ENCODE measurements at regions not wholly inside any gene's neighbourhood (a gene's known extent, or its start where the extent isn't known, plus 50 kb on each side); places are given as distances from the start of the nearest gene placed in this dataset.

DNA sequence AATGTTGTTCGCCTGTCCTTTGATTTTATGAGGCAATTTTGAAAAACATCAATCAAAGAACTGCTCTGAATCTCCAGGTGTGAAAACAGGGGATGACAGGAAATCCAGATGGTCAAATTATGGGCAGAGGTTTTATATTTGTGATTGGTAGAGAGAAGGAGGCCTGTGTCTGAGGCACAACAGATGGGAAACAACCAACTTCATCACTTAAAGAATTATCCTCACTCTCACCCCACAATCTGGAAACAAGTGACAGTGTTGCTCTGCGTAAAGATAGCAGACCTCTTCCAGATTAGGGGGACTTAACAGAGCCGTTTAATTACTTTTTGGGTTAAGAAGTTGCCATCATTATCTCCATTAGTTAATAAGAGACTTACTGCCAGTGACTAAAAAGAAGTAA, 64.1 kb upstream of the EGLN3 start:
- TF ChIP-seq CEBPB (IDR thresholded peaks at IDR 0.05; ENCODE audit: low read depth), result no peak
- TF ChIP-seq, protein P1, sequence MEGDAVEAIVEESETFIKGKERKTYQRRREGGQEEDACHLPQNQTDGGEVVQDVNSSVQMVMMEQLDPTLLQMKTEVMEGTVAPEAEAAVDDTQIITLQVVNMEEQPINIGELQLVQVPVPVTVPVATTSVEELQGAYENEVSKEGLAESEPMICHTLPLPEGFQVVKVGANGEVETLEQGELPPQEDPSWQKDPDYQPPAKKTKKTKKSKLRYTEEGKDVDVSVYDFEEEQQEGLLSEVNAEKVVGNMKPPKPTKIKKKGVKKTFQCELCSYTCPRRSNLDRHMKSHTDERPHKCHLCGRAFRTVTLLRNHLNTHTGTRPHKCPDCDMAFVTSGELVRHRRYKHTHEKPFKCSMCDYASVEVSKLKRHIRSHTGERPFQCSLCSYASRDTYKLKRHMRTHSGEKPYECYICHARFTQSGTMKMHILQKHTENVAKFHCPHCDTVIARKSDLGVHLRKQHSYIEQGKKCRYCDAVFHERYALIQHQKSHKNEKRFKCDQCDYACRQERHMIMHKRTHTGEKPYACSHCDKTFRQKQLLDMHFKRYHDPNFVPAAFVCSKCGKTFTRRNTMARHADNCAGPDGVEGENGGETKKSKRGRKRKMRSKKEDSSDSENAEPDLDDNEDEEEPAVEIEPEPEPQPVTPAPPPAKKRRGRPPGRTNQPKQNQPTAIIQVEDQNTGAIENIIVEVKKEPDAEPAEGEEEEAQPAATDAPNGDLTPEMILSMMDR (IDR thresholded peaks at IDR 0.05 in 2 of 3, conservative IDR thresholded peaks at IDR 0.05 in 1 of 3; ENCODE audit: borderline replicate concordance in 1 of 3, insufficient read depth in 1 of 3, low read depth in 2 of 3, low read length in 2 of 3), result no peak
- no peak for TF ChIP-seq POLR2AphosphoS5 (IDR thresholded peaks at IDR 0.05; ENCODE audit: low read depth, low read length)
- no peak for TF ChIP-seq EZH2 (IDR thresholded peaks at IDR 0.05)
- TF ChIP-seq, protein P2, sequence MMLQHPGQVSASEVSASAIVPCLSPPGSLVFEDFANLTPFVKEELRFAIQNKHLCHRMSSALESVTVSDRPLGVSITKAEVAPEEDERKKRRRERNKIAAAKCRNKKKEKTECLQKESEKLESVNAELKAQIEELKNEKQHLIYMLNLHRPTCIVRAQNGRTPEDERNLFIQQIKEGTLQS (IDR thresholded peaks at IDR 0.05), result no peak
- TF ChIP-seq EZH2phosphoT487 (IDR thresholded peaks at IDR 0.05; ENCODE audit: borderline replicate concordance), result no peak
- TF ChIP-seq, protein P3, sequence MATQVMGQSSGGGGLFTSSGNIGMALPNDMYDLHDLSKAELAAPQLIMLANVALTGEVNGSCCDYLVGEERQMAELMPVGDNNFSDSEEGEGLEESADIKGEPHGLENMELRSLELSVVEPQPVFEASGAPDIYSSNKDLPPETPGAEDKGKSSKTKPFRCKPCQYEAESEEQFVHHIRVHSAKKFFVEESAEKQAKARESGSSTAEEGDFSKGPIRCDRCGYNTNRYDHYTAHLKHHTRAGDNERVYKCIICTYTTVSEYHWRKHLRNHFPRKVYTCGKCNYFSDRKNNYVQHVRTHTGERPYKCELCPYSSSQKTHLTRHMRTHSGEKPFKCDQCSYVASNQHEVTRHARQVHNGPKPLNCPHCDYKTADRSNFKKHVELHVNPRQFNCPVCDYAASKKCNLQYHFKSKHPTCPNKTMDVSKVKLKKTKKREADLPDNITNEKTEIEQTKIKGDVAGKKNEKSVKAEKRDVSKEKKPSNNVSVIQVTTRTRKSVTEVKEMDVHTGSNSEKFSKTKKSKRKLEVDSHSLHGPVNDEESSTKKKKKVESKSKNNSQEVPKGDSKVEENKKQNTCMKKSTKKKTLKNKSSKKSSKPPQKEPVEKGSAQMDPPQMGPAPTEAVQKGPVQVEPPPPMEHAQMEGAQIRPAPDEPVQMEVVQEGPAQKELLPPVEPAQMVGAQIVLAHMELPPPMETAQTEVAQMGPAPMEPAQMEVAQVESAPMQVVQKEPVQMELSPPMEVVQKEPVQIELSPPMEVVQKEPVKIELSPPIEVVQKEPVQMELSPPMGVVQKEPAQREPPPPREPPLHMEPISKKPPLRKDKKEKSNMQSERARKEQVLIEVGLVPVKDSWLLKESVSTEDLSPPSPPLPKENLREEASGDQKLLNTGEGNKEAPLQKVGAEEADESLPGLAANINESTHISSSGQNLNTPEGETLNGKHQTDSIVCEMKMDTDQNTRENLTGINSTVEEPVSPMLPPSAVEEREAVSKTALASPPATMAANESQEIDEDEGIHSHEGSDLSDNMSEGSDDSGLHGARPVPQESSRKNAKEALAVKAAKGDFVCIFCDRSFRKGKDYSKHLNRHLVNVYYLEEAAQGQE (IDR thresholded peaks at IDR 0.05; ENCODE audit: low read depth), result no peak
- TF ChIP-seq POLR2A (IDR thresholded peaks at IDR 0.05; ENCODE audit: borderline replicate concordance, extremely low read depth, insufficient read depth, insufficient read length), result no peak
- TF ChIP-seq EGR1 (IDR thresholded peaks at IDR 0.05; ENCODE audit: low read depth), result no peak

Measured in HCT116 (cell line).